ENCODE measurements at regions not wholly inside any gene's neighbourhood (a gene's known extent, or its start where the extent isn't known, plus 50 kb on each side); places are given as distances from the start of the nearest gene placed in this dataset.
A peak's percentile ranks its signal among the peaks of the same experiment; 100 is the strongest.
"Not testable (repeated sequence)": the region's sequence is repeated elsewhere in the genome, so short reads cannot be mapped to it uniquely, and the experiment has no call there.

- no peak overlapping the region for H3K27ac ChIP-seq (replicated peaks)
- TF ChIP-seq GABPA (IDR thresholded peaks at IDR 0.05; ENCODE audit: low read depth) (no peak), CTCF (IDR thresholded peaks at IDR 0.05; ENCODE audit: insufficient read depth, low read length) (no peak)
- H3K27me3 ChIP-seq (ENCODE audit: insufficient read depth, poor library complexity, severe bottlenecking), result peaks cover 5% of the 10 kb centered on the region
- DNase-seq (ENCODE audit: low read depth in 1 of 2, low spot score in 1 of 2), result no peak
- H3K4me3 ChIP-seq (replicated peaks; ENCODE audit: insufficient read depth, low read length), result no peak overlapping the region
Measured at GRCh38 chr10:45095286-45095685, 94.6 kb downstream of the ZNF22 start.

GRCh38 chr10:45096001-45096400 lies 95.3 kb downstream of the ZNF22 start:
- H3K27me3 ChIP-seq (ENCODE audit: insufficient read depth, poor library complexity, severe bottlenecking), result peaks cover 5% of the 10 kb centered on the region
- H3K27ac ChIP-seq (replicated peaks), result no peak overlapping the region
- no peak overlapping the region for H3K4me3 ChIP-seq (replicated peaks; ENCODE audit: insufficient read depth, low read length)
- no peak for DNase-seq (ENCODE audit: low read depth in 1 of 2, low spot score in 1 of 2)
- TF ChIP-seq POLR2AphosphoS5 (IDR thresholded peaks at IDR 0.05; ENCODE audit: low read depth) (no peak), CTCF (IDR thresholded peaks at IDR 0.05; ENCODE audit: insufficient read depth, low read length) (no peak), SPI1 (IDR thresholded peaks at IDR 0.05; ENCODE audit: borderline replicate concordance, low read depth) (no peak), GABPA (IDR thresholded peaks at IDR 0.05; ENCODE audit: low read depth) (no peak), REST (IDR thresholded peaks at IDR 0.05; ENCODE audit: insufficient replicate concordance, low read depth) (no peak)

- TF ChIP-seq SPI1 (IDR thresholded peaks at IDR 0.05; ENCODE audit: borderline replicate concordance, low read depth) (peak; percentile 75), CTCF (IDR thresholded peaks at IDR 0.05; ENCODE audit: insufficient read depth, low read length) (no peak)
- H3K4me3 ChIP-seq (replicated peaks; ENCODE audit: insufficient read depth, low read length), result no peak overlapping the region
Measured at GRCh38 chr10:45100429-45100828, 99.7 kb downstream of the ZNF22 start.

GRCh38 chr10:45104674-45105073 lies 104.0 kb downstream of the ZNF22 start:
- no peak for DNase-seq (ENCODE audit: low read depth in 1 of 2, low spot score in 1 of 2)
- TF ChIP-seq REST (IDR thresholded peaks at IDR 0.05; ENCODE audit: insufficient replicate concordance, low read depth), result no peak
- no peak for TF ChIP-seq CTCF (IDR thresholded peaks at IDR 0.05; ENCODE audit: insufficient read depth, low read length)
- no peak for TF ChIP-seq GABPA (IDR thresholded peaks at IDR 0.05; ENCODE audit: low read depth)
- no peak for TF ChIP-seq SPI1 (IDR thresholded peaks at IDR 0.05; ENCODE audit: borderline replicate concordance, low read depth)
- TF ChIP-seq POLR2AphosphoS5 (IDR thresholded peaks at IDR 0.05; ENCODE audit: low read depth), result no peak
- H3K27me3 ChIP-seq (ENCODE audit: insufficient read depth, poor library complexity, severe bottlenecking), result peaks cover 5% of the 10 kb centered on the region
- no peak overlapping the region for H3K27ac ChIP-seq (replicated peaks)
- no peak overlapping the region for H3K4me3 ChIP-seq (replicated peaks; ENCODE audit: insufficient read depth, low read length)

More at GRCh38 chr10:45100429-45100828, 99.7 kb downstream of the ZNF22 start:
- H3K27me3 ChIP-seq (ENCODE audit: insufficient read depth, poor library complexity, severe bottlenecking), result peaks cover 5% of the 10 kb centered on the region
- peak in 1 of 2 experiments; percentile 6 for DNase-seq (ENCODE audit: low read depth in 1 of 2, low spot score in 1 of 2)
- no peak overlapping the region for H3K27ac ChIP-seq (replicated peaks)

- DNase-seq (ENCODE audit: low read depth in 1 of 2, low spot score in 1 of 2); H3K27ac ChIP-seq (replicated peaks); H3K27me3 ChIP-seq (ENCODE audit: insufficient read depth, poor library complexity, severe bottlenecking): not testable (repeated sequence)
Measured at GRCh38 chr10:45105309-45105708, 104.6 kb downstream of the ZNF22 start.

More at GRCh38 chr10:45105309-45105708, 104.6 kb downstream of the ZNF22 start:
- H3K4me3 ChIP-seq (replicated peaks; ENCODE audit: insufficient read depth, low read length), result not testable (repeated sequence)

Data from HL-60 (cell line).